ENCODE measurements at regions not wholly inside any gene's neighbourhood (a gene's known extent, or its start where the extent isn't known, plus 50 kb on each side); places are given as distances from the start of the nearest gene placed in this dataset.

DNA sequence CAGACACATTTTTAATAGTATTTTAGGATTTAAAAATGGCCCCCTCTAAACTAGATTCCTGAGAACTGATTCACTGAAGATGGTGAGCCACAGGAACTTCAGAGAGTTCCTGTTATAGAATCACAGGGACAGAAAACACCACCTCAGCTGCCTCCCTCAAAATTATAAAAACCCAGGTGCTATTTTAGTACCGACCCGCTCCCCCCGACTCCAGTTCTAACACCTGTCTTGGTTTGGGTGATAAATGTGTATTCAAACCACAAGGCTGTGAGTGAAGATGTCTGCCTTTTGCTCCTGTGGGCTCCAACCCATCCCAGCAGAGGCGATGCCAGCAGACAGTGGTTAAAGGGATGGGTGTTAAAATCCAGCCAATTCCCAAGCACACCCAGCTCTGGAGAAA is 127.4 kb upstream of the LY86 start:
- H3K36me3 ChIP-seq (ENCODE audit: insufficient read depth) = no peaks in the 10 kb centered on the region
- H3K27me3 ChIP-seq (ENCODE audit: insufficient read depth, low read depth) = no peaks in the 10 kb centered on the region
- H2AFZ ChIP-seq (ENCODE audit: low read depth) = peak overlapping the region; percentile 41; the same call in 1 of the 2 replicates
- H3K4me1 ChIP-seq (ENCODE audit: low read depth, poor library complexity, severe bottlenecking) = peaks cover 41% of the 10 kb centered on the region
- H3K9ac ChIP-seq = no peak overlapping the region
- peak overlapping the region; percentile 60 for H3K4me2 ChIP-seq
- H4K20me1 ChIP-seq (ENCODE audit: insufficient read depth) = no peaks in the 10 kb centered on the region
- TF ChIP-seq, protein P1, sequence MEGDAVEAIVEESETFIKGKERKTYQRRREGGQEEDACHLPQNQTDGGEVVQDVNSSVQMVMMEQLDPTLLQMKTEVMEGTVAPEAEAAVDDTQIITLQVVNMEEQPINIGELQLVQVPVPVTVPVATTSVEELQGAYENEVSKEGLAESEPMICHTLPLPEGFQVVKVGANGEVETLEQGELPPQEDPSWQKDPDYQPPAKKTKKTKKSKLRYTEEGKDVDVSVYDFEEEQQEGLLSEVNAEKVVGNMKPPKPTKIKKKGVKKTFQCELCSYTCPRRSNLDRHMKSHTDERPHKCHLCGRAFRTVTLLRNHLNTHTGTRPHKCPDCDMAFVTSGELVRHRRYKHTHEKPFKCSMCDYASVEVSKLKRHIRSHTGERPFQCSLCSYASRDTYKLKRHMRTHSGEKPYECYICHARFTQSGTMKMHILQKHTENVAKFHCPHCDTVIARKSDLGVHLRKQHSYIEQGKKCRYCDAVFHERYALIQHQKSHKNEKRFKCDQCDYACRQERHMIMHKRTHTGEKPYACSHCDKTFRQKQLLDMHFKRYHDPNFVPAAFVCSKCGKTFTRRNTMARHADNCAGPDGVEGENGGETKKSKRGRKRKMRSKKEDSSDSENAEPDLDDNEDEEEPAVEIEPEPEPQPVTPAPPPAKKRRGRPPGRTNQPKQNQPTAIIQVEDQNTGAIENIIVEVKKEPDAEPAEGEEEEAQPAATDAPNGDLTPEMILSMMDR (conservative IDR thresholded peaks at IDR 0.05; ENCODE audit: low read depth, low read length) = no peak
- H3K79me2 ChIP-seq (ENCODE audit: insufficient read depth, low read depth) = no peaks in the 10 kb centered on the region
- H3K27ac ChIP-seq = peak overlapping the region; percentile 30; the same call in 1 of the 2 replicates
- H3K4me3 ChIP-seq (IDR thresholded peaks at IDR 0.05; ENCODE audit: insufficient read depth, low read depth, low read length) = no peak overlapping the region

DNA sequence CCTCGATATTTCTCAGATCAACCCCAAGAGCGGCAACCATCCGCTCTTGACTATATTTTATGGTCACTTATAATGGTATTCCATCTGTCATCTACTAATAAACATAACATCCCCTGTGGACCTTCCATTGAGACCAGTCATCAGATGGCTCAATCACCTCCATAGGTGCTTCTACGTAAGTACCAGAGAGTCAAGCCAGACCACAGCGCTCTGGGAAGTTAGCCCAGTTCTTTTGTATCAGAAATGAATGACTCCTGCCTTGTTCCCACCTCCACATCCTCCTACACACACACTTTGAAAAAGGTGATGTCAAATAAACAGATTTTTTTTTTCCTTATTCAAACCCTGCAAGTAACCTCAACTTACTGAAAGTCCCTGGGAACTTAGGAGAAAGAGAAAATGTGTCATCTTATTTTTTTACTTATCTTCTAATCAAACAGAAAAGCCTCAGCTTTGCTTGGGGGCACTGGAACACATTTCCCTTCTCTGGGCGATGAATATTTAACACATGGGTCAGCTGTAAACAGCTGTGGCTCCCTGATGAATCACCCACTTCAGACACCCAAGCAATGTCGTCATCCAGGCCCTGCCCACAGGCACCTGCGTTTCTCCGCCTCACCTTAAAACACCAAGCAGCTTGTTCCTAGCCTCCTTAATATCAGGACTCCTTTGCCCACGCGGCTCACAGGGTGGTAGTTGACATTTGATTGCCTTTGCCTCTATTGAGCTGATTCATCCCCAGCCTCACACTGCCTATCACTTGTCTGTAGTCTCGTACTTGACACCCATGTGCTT is 121.4 kb upstream of the LY86 start:
- Histone ChIP-seq H4K20me1 (ENCODE audit: insufficient read depth) (no peaks in the 10 kb centered on the region), H3K4me3 (IDR thresholded peaks at IDR 0.05; ENCODE audit: insufficient read depth, low read depth, low read length) (no peak overlapping the region), H3K4me1 (ENCODE audit: low read depth, poor library complexity, severe bottlenecking) (peaks cover under 1% of the 10 kb centered on the region), H3K4me2 (no peak overlapping the region), H2AFZ (ENCODE audit: low read depth) (no peak overlapping the region), H3K27ac (no peak overlapping the region), H3K79me2 (ENCODE audit: insufficient read depth, low read depth) (no peaks in the 10 kb centered on the region), H3K27me3 (ENCODE audit: insufficient read depth, low read depth) (no peaks in the 10 kb centered on the region), H3K9ac (no peak overlapping the region), H3K36me3 (ENCODE audit: insufficient read depth) (no peaks in the 10 kb centered on the region)
- TF ChIP-seq, protein P1 (conservative IDR thresholded peaks at IDR 0.05; ENCODE audit: low read depth, low read length) = no peak

DNA sequence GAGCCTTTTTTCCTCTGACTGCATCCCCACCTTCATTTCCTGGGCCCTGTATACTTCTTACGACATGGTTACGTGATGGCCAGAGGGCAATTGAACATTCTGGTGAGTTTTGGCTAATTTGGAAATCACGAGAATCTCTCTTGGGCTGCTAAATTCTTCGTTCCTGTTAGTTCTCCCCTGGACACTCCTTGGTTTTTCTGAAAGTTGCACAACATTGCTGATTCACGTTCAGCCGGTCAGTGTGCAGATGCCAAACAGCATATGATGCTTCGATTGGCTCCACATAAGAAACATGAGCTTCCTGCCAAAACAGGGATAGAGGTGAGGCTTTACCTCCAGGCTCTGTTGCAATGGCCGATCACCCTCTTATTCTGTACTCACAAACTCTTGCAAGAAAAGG is 119.4 kb upstream of the LY86 start:
- Histone ChIP-seq H3K4me2 (no peak overlapping the region), H3K27ac (no peak overlapping the region), H3K9ac (no peak overlapping the region), H3K27me3 (ENCODE audit: insufficient read depth, low read depth) (no peaks in the 10 kb centered on the region), H2AFZ (ENCODE audit: low read depth) (no peak overlapping the region), H3K79me2 (ENCODE audit: insufficient read depth, low read depth) (no peaks in the 10 kb centered on the region), H3K4me3 (IDR thresholded peaks at IDR 0.05; ENCODE audit: insufficient read depth, low read depth, low read length) (no peak overlapping the region), H3K4me1 (ENCODE audit: low read depth, poor library complexity, severe bottlenecking) (no peaks in the 10 kb centered on the region), H3K36me3 (ENCODE audit: insufficient read depth) (no peaks in the 10 kb centered on the region), H4K20me1 (ENCODE audit: insufficient read depth) (no peaks in the 10 kb centered on the region)
- TF ChIP-seq, protein P1 (conservative IDR thresholded peaks at IDR 0.05; ENCODE audit: low read depth, low read length) = no peak

DNA sequence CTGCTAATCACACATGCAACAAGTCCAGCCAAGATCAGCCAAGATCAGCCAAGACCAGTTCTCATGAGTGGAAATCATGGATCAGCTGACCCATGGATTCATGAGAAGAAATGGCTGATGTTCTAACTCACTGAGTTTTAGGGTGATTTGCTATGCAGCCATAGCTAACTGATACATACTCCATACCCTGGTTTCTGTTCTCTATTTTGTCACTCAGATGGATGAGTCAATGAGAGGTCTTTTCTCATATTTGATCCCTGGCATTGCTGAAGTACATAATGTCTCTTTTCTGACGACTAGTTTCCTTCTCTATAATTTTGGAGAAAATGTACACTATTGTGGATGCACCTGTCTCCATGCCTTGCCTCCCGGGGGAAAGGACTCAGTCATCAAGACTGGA is 118.4 kb upstream of the LY86 start:
- Histone ChIP-seq H3K4me3 (IDR thresholded peaks at IDR 0.05; ENCODE audit: insufficient read depth, low read depth, low read length) (no peak overlapping the region), H3K4me2 (no peak overlapping the region), H3K27me3 (ENCODE audit: insufficient read depth, low read depth) (no peaks in the 10 kb centered on the region), H4K20me1 (ENCODE audit: insufficient read depth) (no peaks in the 10 kb centered on the region), H3K79me2 (ENCODE audit: insufficient read depth, low read depth) (no peaks in the 10 kb centered on the region), H3K9ac (no peak overlapping the region), H3K36me3 (ENCODE audit: insufficient read depth) (no peaks in the 10 kb centered on the region), H3K4me1 (ENCODE audit: low read depth, poor library complexity, severe bottlenecking) (no peaks in the 10 kb centered on the region), H2AFZ (ENCODE audit: low read depth) (no peak overlapping the region), H3K27ac (no peak overlapping the region)
- TF ChIP-seq, protein P1 (conservative IDR thresholded peaks at IDR 0.05; ENCODE audit: low read depth, low read length) = no peak
